GM19468 (cell line): ENCODE measurements at regions not wholly inside any gene's neighbourhood (a gene's known extent, or its start where the extent isn't known, plus 50 kb on each side); places are given as distances from the start of the nearest gene placed in this dataset.
"Not testable (repeated sequence)": the region's sequence is repeated elsewhere in the genome, so short reads cannot be mapped to it uniquely, and the experiment has no call there.

Experiments
- ATAC-seq: cut with Tn5 transposase; IDR thresholded peaks from one replicate; pipeline ENCODE4 v1.9.1; 2021; ENCODE audit warnings: mild to moderate bottlenecking, moderate library complexity, moderate number of reproducible peaks; ENCODE audit not compliant: unreplicated experiment; ENCODE audit errors: extremely low read depth

- no peak for ATAC-seq
Observed at GRCh38 chr6:11961923-11962322, 50.2 kb upstream of the HIVEP1 start.

- ATAC-seq, result no peak
Observed at GRCh38 chr6:11960909-11961779, 51.0 kb upstream of the HIVEP1 start.

- ATAC-seq, result no peak
Observed at GRCh38 chr6:11956781-11957180, 55.3 kb upstream of the HIVEP1 start.

- ATAC-seq, result no peak
Observed at GRCh38 chr6:11953641-11954040, 58.5 kb upstream of the HIVEP1 start.

- no peak for ATAC-seq
Observed at GRCh38 chr6:11952316-11952715, 59.8 kb upstream of the HIVEP1 start.

- no peak for ATAC-seq
Observed at GRCh38 chr6:11951868-11952267, 60.2 kb upstream of the HIVEP1 start.

GRCh38 chr6:11950109-11950508, 62.0 kb upstream of the HIVEP1 start:
- ATAC-seq, result no peak

- no peak for ATAC-seq
Observed at GRCh38 chr6:11947575-11947974, 64.5 kb upstream of the HIVEP1 start.

- no peak for ATAC-seq
Observed at GRCh38 chr6:11947063-11947462, 65.0 kb upstream of the HIVEP1 start.

GRCh38 chr6:11944111-11944510, 68.0 kb upstream of the HIVEP1 start:
- ATAC-seq, result no peak

GRCh38 chr6:11943060-11943459, 69.1 kb upstream of the HIVEP1 start:
- ATAC-seq, result no peak

- no peak for ATAC-seq
Observed at GRCh38 chr6:11942185-11942864, 69.8 kb upstream of the HIVEP1 start.

GRCh38 chr6:11940532-11941166, 71.5 kb upstream of the HIVEP1 start:
- not testable (repeated sequence) for ATAC-seq

GRCh38 chr6:11938285-11938890, 73.7 kb upstream of the HIVEP1 start:
- ATAC-seq, result no peak

GRCh38 chr6:11934638-11935037, 77.5 kb upstream of the HIVEP1 start:
- ATAC-seq, result no peak

GRCh38 chr6:11932892-11933291, 79.2 kb upstream of the HIVEP1 start:
- not testable (repeated sequence) for ATAC-seq

- no peak for ATAC-seq
Observed at GRCh38 chr6:11931296-11932035, 80.6 kb upstream of the HIVEP1 start.

- ATAC-seq, result not testable (repeated sequence)
Observed at GRCh38 chr6:11930834-11931233, 81.3 kb upstream of the HIVEP1 start.

GRCh38 chr6:11930240-11930639, 81.9 kb upstream of the HIVEP1 start:
- ATAC-seq, result no peak

GRCh38 chr6:11929241-11929835, 82.8 kb upstream of the HIVEP1 start:
- no peak for ATAC-seq
